ENCODE measurements at regions not wholly inside any gene's neighbourhood (a gene's known extent, or its start where the extent isn't known, plus 50 kb on each side); places are given as distances from the start of the nearest gene placed in this dataset.

DNA sequence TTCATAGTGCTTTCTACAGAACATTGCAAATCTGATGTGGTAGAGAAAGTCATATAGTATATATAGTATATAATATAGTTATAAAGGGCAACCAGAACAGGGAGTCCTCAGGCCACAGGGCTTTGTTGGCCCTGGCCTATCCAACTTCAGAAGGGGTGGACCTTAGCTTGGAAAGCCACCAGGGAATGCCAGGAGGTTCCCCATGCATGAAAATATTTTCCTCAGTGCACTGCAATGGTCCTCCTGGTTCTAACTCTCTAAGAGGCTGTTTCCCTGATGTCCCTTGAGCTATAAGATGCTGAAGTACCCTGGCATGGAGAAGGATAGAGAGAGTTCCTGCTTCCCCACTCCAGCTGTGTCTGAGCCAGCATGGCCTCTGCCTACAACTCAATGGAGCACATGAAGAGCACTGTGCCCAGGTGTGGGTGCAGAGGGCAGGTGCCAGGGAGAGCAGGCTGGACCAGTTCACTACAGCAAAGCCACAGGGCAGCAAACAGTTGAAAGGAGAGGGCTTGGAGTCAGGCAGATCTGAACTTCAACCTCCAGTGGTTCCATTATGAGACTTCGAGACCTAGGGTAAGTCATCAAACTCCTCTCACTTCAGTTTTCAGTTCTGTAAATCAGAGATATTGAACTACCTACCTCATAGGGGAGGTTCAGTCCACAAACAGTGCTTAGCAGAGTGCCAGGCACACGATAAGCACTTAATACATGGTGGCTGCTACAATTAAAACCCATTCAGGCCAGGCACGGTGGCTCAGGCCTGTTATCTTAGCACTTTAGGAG lies 183.1 kb downstream of the SALL1 start:
- TF ChIP-seq, protein P1, sequence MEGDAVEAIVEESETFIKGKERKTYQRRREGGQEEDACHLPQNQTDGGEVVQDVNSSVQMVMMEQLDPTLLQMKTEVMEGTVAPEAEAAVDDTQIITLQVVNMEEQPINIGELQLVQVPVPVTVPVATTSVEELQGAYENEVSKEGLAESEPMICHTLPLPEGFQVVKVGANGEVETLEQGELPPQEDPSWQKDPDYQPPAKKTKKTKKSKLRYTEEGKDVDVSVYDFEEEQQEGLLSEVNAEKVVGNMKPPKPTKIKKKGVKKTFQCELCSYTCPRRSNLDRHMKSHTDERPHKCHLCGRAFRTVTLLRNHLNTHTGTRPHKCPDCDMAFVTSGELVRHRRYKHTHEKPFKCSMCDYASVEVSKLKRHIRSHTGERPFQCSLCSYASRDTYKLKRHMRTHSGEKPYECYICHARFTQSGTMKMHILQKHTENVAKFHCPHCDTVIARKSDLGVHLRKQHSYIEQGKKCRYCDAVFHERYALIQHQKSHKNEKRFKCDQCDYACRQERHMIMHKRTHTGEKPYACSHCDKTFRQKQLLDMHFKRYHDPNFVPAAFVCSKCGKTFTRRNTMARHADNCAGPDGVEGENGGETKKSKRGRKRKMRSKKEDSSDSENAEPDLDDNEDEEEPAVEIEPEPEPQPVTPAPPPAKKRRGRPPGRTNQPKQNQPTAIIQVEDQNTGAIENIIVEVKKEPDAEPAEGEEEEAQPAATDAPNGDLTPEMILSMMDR (IDR thresholded peaks at IDR 0.05): no peak
- no peak for TF ChIP-seq POLR2AphosphoS5 (IDR thresholded peaks at IDR 0.05)
